K562 (cell line): ENCODE measurements at regions not wholly inside any gene's neighbourhood (a gene's known extent, or its start where the extent isn't known, plus 50 kb on each side); places are given as distances from the start of the nearest gene placed in this dataset.

Experiments used
- ATAC-seq: fragments of 200-7000 bp; cut with Tn5 transposase; 3 replicates; pipeline ENCODE4 v1.9.1; 2020; ENCODE audit warnings: moderate library complexity
- BruUV-seq: library from RNA; stranded (reverse); fragments of 400-500 nt; replicated peaks from 2 replicates; lab custom pipeline; 2021; lab: Mats Ljungman, UMichigan
- CTCF ChIA-PET: fragments of 300-600 bp; formaldehyde crosslinking; extraction: SDS; loops from one replicate; lab custom pipeline; 2021; ENCODE audit warnings: low intra/inter-chr PET ratio; lab: Yijun Ruan, JAX
- POLR2A ChIA-PET: fragments of 300-600, 350-650 bp; sonication (Branson Sonifier 250); formaldehyde crosslinking; extraction: SDS; loops from one replicate; lab custom pipeline; 2021; ENCODE audit warnings: antibody characterized with exemption, inconsistent platforms; lab: Yijun Ruan, JAX
- DNase-seq, 4 experiments: peaks; one replicate each; pipeline versions ENCODE4 v3.0.0 to v3.0.0-alpha.2; 2011 to 2018; ENCODE audit warnings: low spot score in 3 of 4, mixed read lengths in 3 of 4; ENCODE audit errors: extremely low read depth in 1 of 4
- FAIRE-seq: peaks from 2 replicates; lab custom pipeline; 2011; peaks lifted over from hg19 to GRCh38; lab: Jason Lieb, UNC
- H2AFZ ChIP-seq: 2 replicates; pipeline ENCODE4 v1.6.0; 2011; ENCODE audit warnings: low read depth, low read length, control low read depth, inconsistent platforms
- H3K27ac ChIP-seq: fragments of 200-600 bp; 3 replicates; pipeline ENCODE4 v1.8.0; 2011; ENCODE audit warnings: low read depth, mild to moderate bottlenecking, control low read depth, inconsistent platforms, low read length, moderate library complexity, mixed read lengths; ENCODE audit errors: extremely low read depth
- H3K27me3 ChIP-seq, 2 experiments: fragments of 300-600 bp in 1 of 2; 2 replicates in 1 of 2; 3 replicates in 1 of 2; pipeline versions ENCODE4 v1.6.0 to v1.8.0; 2011; ENCODE audit warnings: inconsistent platforms in 2 of 2, low read length in 2 of 2, mild to moderate bottlenecking in 1 of 2, mixed read lengths in 1 of 2, moderate library complexity in 1 of 2; ENCODE audit not compliant: control insufficient read depth in 2 of 2, insufficient read depth in 2 of 2
- H3K36me3 ChIP-seq: fragments of 300-600 bp; 3 replicates; pipeline ENCODE4 v1.8.0; 2011; ENCODE audit warnings: mild to moderate bottlenecking, low read length, inconsistent platforms; ENCODE audit not compliant: control insufficient read depth, insufficient read depth
- H3K4me1 ChIP-seq, 2 experiments: fragments of 200-600 bp in 1 of 2; replicated peaks in 1 of 2; 2 replicates in 1 of 2; 3 replicates in 1 of 2; pipeline versions ENCODE4 v1.5.1 to v1.8.0; 2011; ENCODE audit warnings: inconsistent platforms in 2 of 2, low read length in 2 of 2, mild to moderate bottlenecking in 1 of 2, mixed read lengths in 1 of 2, moderate library complexity in 1 of 2; ENCODE audit not compliant: control insufficient read depth in 2 of 2, insufficient read depth in 2 of 2
- H3K4me2 ChIP-seq: 2 replicates; pipeline ENCODE4 v1.6.1; 2011; ENCODE audit warnings: low read length, control low read depth, inconsistent platforms, mixed read lengths; ENCODE audit not compliant: insufficient read depth
- H3K4me3 ChIP-seq: fragments of 200-600 bp; sonication (generic), shearing (Covaris generic); 2 replicates; pipeline ENCODE4 v1.5.1; 2016; ENCODE audit warnings: control low read depth, inconsistent platforms
- H3K79me2 ChIP-seq: fragments of 200-600 bp; 3 replicates; pipeline ENCODE4 v1.8.0; 2011; ENCODE audit warnings: low read length, inconsistent platforms; ENCODE audit not compliant: control insufficient read depth, insufficient read depth
- H3K9ac ChIP-seq, 2 experiments: 2 replicates each; pipeline versions ENCODE4 v1.6.0 to v1.6.1; 2011; ENCODE audit warnings: low read depth in 2 of 2, low read length in 2 of 2, control low read depth in 1 of 2, inconsistent platforms in 1 of 2, mild to moderate bottlenecking in 1 of 2, mixed read lengths in 1 of 2; ENCODE audit not compliant: insufficient read depth in 1 of 2
- H3K9me1 ChIP-seq: one replicate; pipeline ENCODE4 v1.6.0; 2011; ENCODE audit warnings: inconsistent platforms, mild to moderate bottlenecking, low read length, moderate library complexity; ENCODE audit not compliant: control insufficient read depth, insufficient read depth
- H3K9me3 ChIP-seq: replicated peaks from 2 replicates; pipeline ENCODE4 v1.5.1; 2011; ENCODE audit warnings: low read depth, low read length, inconsistent platforms; ENCODE audit not compliant: control insufficient read depth, insufficient read depth
- H4K20me1 ChIP-seq: replicated peaks from 2 replicates; pipeline ENCODE4 v1.6.1; 2011; ENCODE audit warnings: low read length, inconsistent platforms, mixed read lengths; ENCODE audit not compliant: control insufficient read depth, insufficient read depth
- HNRNPH1 ChIP-seq: fragments of 200-400 bp; formaldehyde crosslinking; optimal IDR thresholded peaks from 2 replicates; pipeline ENCODE3; 2017; ENCODE audit warnings: low read depth, mild to moderate bottlenecking, low read length, moderate library complexity
- JUND ChIP-seq, 2 experiments: IDR thresholded peaks; 2 replicates in 1 of 2; 3 replicates in 1 of 2; pipeline ENCODE4 v1.6.1; 2011; ENCODE audit warnings: borderline replicate concordance in 2 of 2, low read depth in 2 of 2, low read length in 2 of 2, improper control_type of control experiment in 1 of 2, missing biosample characterization in 1 of 2, missing genetic modification characterization in 1 of 2, missing genetic modification reagents in 1 of 2
- NFIC ChIP-seq: fragments of 450-650 bp; IDR thresholded peaks from 2 replicates; pipeline ENCODE4 v1.6.1; 2017; ENCODE audit warnings: mild to moderate bottlenecking, inconsistent platforms
- NR2F6 ChIP-seq: fragments of 450-650 bp; formaldehyde crosslinking; IDR thresholded peaks from 2 replicates; pipeline ENCODE4 v1.4.0; 2020; ENCODE audit warnings: mild to moderate bottlenecking
- PYGO2 ChIP-seq: fragments of 450-650 bp; IDR thresholded peaks from 2 replicates; pipeline ENCODE4 v1.6.1; 2016; ENCODE audit warnings: mild to moderate bottlenecking, missing genetic modification characterization, moderate library complexity, missing compliant biosample characterization
- WGBS: fragments of 100-300 bp; shearing (Covaris generic); methylation state at CpG from one replicate; pipeline ENCODE4 v1.1.6; 2016; ENCODE audit warnings: low coverage, mixed read lengths; ENCODE audit not compliant: insufficient coverage; ENCODE audit errors: missing lambda C conversion rate; 5-methylcytosine and 5-hydroxymethylcytosine counted together
- in situ Hi-C: fragments of 300-500 bp; cut with MboI; formaldehyde crosslinking; loops from 4 replicates; pipeline ENCODE4 v1.15.0; 2018; ENCODE audit warnings: inconsistent platforms, mixed read lengths
- intact Hi-C: fragments of 100-400 bp; cut with micrococcal nuclease; formaldehyde crosslinking; loops from 2 replicates; pipeline ENCODE4 v1.14.2; 2022
- TF ChIP-seq, protein P1 (sequence below): fragments of 450-650 bp; IDR thresholded peaks from 2 replicates; pipeline ENCODE4 v1.6.1; 2018; ENCODE audit warnings: mild to moderate bottlenecking, low read depth; ENCODE audit not compliant: partially characterized antibody
- TF ChIP-seq, protein P2 (sequence below): fragments of 450-650 bp; formaldehyde crosslinking; IDR thresholded peaks from 2 replicates; pipeline ENCODE4 v1.4.0; 2020; ENCODE audit warnings: mild to moderate bottlenecking, moderate library complexity
- TF ChIP-seq, protein P3 (sequence below): fragments of 450-650 bp; conservative IDR thresholded peaks from 2 replicates; pipeline ENCODE4 v1.6.1; 2016; ENCODE audit warnings: missing genetic modification characterization, low read depth, mild to moderate bottlenecking, control low read depth, missing compliant biosample characterization
- TF ChIP-seq, protein P4 (sequence below): fragments of 250-450 bp; sonication (Bioruptor Pico); IDR thresholded peaks from 2 replicates; pipeline ENCODE4 v1.9.0; 2021; ENCODE audit warnings: mild to moderate bottlenecking
- TF ChIP-seq, protein P5 (sequence below): sonication (generic); IDR thresholded peaks from 2 replicates; pipeline ENCODE4 v1.6.1; 2016

GRCh38 chr13:44301639-44302015 is 72.0 kb upstream of the SERP2 start:
- FAIRE-seq (no peak), ATAC-seq (no peak), DNase-seq (no peak)
- H3K79me2 ChIP-seq, result no peaks in the 10 kb centered on the region
- intact Hi-C loops (no loop called here), in situ Hi-C loops (no loop called here)
- TF ChIP-seq, protein P1, sequence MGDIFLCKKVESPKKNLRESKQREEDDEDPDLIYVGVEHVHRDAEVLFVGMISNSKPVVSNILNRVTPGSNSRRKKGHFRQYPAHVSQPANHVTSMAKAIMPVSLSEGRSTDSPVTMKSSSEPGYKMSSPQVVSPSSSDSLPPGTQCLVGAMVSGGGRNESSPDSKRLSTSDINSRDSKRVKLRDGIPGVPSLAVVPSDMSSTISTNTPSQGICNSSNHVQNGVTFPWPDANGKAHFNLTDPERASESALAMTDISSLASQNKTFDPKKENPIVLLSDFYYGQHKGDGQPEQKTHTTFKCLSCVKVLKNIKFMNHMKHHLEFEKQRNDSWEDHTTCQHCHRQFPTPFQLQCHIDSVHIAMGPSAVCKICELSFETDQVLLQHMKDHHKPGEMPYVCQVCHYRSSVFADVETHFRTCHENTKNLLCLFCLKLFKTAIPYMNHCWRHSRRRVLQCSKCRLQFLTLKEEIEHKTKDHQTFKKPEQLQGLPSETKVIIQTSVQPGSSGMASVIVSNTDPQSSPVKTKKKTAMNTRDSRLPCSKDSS, result no peak
- TF ChIP-seq, protein P2, sequence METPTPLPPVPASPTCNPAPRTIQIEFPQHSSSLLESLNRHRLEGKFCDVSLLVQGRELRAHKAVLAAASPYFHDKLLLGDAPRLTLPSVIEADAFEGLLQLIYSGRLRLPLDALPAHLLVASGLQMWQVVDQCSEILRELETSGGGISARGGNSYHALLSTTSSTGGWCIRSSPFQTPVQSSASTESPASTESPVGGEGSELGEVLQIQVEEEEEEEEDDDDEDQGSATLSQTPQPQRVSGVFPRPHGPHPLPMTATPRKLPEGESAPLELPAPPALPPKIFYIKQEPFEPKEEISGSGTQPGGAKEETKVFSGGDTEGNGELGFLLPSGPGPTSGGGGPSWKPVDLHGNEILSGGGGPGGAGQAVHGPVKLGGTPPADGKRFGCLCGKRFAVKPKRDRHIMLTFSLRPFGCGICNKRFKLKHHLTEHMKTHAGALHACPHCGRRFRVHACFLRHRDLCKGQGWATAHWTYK (CRISPR knock-in tag), result no peak
- no peak for TF ChIP-seq NFIC
- TF ChIP-seq JUND (IDR thresholded peaks at IDR 0.05; ENCODE audit: borderline replicate concordance, low read depth, low read length), result no peak
- TF ChIP-seq JUND (tag; IDR thresholded peaks at IDR 0.05; ENCODE audit: borderline replicate concordance, low read depth, low read length), result no peak
- TF ChIP-seq, protein P3, sequence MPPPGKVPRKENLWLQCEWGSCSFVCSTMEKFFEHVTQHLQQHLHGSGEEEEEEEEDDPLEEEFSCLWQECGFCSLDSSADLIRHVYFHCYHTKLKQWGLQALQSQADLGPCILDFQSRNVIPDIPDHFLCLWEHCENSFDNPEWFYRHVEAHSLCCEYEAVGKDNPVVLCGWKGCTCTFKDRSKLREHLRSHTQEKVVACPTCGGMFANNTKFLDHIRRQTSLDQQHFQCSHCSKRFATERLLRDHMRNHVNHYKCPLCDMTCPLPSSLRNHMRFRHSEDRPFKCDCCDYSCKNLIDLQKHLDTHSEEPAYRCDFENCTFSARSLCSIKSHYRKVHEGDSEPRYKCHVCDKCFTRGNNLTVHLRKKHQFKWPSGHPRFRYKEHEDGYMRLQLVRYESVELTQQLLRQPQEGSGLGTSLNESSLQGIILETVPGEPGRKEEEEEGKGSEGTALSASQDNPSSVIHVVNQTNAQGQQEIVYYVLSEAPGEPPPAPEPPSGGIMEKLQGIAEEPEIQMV (tag), result no peak
- TF ChIP-seq, protein P4, sequence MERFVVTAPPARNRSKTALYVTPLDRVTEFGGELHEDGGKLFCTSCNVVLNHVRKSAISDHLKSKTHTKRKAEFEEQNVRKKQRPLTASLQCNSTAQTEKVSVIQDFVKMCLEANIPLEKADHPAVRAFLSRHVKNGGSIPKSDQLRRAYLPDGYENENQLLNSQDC (CRISPR knock-in tag), result no peak
- TF ChIP-seq PYGO2 (tag), result no peak
- TF ChIP-seq, protein P5, sequence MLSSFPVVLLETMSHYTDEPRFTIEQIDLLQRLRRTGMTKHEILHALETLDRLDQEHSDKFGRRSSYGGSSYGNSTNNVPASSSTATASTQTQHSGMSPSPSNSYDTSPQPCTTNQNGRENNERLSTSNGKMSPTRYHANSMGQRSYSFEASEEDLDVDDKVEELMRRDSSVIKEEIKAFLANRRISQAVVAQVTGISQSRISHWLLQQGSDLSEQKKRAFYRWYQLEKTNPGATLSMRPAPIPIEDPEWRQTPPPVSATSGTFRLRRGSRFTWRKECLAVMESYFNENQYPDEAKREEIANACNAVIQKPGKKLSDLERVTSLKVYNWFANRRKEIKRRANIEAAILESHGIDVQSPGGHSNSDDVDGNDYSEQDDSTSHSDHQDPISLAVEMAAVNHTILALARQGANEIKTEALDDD, result no peak
- TF ChIP-seq NR2F6 (CRISPR knock-in tag), result no peak
- TF ChIP-seq HNRNPH1, result no peak
- H4K20me1 ChIP-seq, result no peaks in the 10 kb centered on the region
- WGBS, result 0% methylated on average over 4 of the region's 4 CpGs
- no peak overlapping the region for H3K4me3 ChIP-seq
- no peak overlapping the region for H3K4me2 ChIP-seq
- H3K27ac ChIP-seq, result no peak overlapping the region
- H3K9ac ChIP-seq, result no peak overlapping the region
- POLR2A ChIA-PET, result no interaction called here
- H3K9me3 ChIP-seq, result no peaks in the 10 kb centered on the region
- no peak overlapping the region for H2AFZ ChIP-seq
- no peaks in the 10 kb centered on the region for H3K9me1 ChIP-seq
- no TSS peak for BruUV-seq
- no peaks in the 10 kb centered on the region for H3K4me1 ChIP-seq
- peaks cover 0 to 28% of the 10 kb centered on the region in 2 experiments; a peak in 4 of 5 replicates for H3K27me3 ChIP-seq
- H3K36me3 ChIP-seq, result no peaks in the 10 kb centered on the region
- CTCF ChIA-PET, result no interaction called here
